ENCODE measurements at regions not wholly inside any gene's neighbourhood (a gene's known extent, or its start where the extent isn't known, plus 50 kb on each side); places are given as distances from the start of the nearest gene placed in this dataset.

DNA sequence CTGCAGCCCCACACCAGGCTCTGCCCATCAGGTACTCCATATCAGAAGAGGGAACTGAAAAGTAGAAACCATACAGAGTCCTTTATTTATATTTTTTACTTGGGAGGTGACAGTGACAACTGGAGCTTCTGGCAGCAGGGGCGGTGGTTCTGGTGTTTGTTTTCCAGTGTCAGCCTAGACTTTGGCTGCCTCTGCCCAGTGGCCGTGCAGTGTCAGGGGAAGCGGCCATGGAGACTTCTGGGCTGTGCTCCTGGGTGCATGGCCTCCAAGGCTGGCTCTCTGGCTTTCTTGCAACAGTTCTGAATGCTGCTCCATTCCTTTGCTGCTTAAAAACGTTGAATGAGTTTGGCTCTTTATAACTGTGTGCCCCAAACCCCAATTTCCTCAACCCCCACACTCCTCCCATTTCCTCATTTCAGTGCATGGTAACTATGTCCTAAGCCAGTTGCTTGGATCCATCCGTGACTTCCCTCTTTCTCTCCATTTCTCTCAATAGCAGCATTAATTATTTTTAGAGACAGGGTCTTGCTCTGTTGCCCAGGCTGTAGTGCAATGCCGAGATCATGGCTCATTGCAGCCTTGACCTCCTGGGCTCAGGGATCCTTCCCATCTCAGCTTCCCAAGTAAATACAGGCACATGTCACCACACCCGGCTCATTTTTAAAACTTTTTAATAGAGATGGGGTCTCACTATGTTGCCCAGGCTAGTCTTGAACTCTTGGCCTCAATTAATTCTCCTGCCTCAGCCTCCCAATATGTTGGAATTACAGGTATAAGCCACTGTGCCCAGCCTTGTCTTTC, 141.1 kb upstream of the SGK1 start:
- no peak for DNase-seq (ENCODE audit: low read depth, low spot score)

DNA sequence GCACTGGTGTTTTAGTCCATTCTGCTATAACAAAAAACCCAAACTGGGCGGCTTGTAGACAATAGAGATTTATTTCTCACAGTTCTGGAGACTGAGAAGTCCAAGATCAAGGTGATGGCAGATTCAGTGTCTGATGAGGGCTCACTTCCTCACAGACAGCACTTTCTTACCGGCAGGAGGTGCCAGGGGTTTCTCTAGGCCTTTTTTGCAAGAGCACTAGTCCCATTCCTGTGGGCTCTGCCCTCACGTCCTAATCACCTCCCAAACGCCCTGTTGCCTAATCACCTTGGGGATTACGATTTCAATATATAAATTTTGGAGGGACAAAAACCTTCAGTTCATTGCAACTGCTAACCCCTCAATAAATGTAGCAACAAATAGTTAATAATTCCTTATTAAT, 140.0 kb upstream of the SGK1 start:
- no peak for DNase-seq (ENCODE audit: low read depth, low spot score)

GRCh38 chr6:134456226-134456625, 138.3 kb upstream of the SGK1 start:
- DNase-seq (ENCODE audit: low read depth, low spot score), result no peak

- no peak for DNase-seq (ENCODE audit: low read depth, low spot score)
These were observed 137.4 kb upstream of the SGK1 start for GRCh38 chr6:134455319-134455718.

- DNase-seq (ENCODE audit: low read depth, low spot score), result no peak
These were observed 136.9 kb upstream of the SGK1 start for GRCh38 chr6:134454794-134455193.

- DNase-seq (ENCODE audit: low read depth, low spot score), result no peak
These were observed 136.0 kb upstream of the SGK1 start for GRCh38 chr6:134453792-134454510.

- DNase-seq (ENCODE audit: low read depth, low spot score), result no peak
These were observed 135.0 kb upstream of the SGK1 start for GRCh38 chr6:134452906-134453305.

- no peak for DNase-seq (ENCODE audit: low read depth, low spot score)
These were observed 133.6 kb upstream of the SGK1 start for GRCh38 chr6:134451529-134451928.

DNA sequence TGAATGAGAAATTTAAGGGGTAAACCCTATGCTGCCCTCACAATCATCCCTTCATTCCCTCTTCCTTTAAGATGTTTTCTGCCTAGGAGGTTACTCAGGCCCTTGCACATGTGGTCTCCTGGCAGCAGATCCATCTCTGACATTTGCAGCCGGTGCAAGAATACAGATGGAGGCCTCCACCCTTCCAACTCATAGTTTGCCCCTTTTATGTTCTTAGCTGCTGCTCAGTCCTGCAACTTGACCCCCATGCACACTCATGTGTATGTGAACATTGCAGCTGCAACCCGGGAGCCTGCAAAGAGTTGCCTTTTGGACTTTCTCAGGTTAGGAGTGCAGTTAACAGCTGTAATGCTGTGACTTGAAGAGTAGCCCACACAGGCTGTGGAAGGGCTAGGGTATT, 131.9 kb upstream of the SGK1 start:
- no peak for DNase-seq (ENCODE audit: low read depth, low spot score)

DNA sequence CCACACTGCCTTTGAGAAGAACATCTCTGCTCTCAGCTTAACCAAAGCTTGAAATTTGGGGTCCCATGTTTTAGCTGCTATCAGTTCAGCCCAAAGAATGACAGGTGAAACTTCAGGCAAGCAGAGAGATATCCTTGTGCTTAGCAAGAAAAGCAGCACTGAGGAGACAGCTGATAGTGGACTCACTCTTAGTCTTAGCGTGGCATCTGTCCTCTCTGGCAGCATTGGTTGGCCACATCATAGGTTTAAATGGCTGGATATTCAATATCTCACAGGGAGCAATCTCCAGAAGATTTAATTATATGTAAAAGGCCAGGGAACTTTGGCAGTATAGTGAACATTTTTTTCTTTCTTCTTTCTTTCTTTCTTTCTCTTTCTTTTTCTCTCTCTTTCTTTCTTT, 131.1 kb upstream of the SGK1 start:
- no peak for DNase-seq (ENCODE audit: low read depth, low spot score)

DNA sequence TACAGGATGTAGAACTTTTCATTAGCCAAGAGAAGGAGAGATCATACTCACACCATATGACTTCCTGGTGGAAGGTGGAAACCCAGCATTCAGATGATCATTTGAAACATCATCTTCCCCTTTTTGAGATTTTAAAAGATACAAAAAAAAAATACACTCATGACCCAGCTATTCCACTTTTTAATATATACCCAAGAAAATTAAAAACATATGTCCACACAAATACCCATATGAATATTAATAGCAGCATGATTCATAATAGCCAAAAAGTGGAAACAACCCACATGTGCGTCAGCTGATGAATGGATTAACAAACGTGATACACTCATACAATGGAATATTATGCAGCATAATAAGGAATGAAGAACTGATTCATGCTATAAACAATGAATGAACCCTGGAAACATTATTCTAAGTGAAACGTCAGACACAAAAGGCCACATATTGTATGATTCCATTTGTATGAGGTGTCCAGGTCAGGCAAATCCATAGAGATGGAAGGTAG, 130.0 kb upstream of the SGK1 start:
- DNase-seq (ENCODE audit: low read depth, low spot score), result no peak

GRCh38 chr6:134447423-134447822, 129.5 kb upstream of the SGK1 start:
- DNase-seq (ENCODE audit: low read depth, low spot score), result no peak

DNA sequence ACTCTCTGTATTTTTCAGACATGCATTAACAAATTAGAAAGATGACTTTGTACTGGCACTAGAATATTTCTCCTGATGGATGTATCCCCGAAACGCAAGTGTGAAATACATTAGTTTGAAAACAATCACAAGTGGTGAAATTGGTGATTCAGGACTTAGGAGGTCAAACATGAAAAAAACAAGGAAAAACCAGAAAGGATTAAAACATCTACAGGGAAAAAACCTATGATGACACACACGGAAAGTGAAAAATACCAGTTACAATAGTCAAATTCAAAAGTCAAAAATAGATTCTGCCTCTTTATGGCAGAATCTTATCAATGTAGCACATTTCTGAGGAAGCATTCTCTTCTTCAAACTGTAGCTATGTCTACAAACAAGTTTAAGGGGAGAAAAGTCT, 129.0 kb upstream of the SGK1 start:
- DNase-seq (ENCODE audit: low read depth, low spot score), result no peak

DNA sequence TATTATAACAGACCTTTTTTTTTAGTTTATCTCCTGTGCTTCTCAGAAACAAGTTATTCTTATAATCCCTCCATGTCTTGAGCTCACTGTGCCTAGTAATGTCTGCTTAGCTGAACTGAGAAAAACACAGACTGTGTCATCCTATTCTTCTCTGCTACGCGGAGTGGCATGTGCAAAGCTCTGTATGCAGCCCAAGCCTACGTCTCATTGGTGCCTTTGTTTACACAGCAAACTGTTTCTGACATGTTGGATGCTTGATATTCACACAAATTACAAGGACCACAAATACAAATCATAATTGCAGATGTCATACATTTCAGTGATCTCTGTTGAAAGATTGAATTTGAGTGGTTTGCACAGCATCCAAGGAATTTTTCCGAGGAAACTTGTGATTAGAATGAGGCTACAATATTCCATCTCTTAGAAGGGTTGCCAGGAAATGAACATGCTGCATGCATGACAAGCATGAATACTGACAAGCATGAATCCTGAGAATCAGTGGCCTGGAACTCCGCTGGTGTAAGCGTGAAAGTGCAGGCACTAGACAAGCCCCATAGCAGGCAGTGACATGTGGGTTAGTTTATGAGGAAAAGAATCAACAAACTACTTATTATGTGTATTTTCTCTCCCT, 128.4 kb upstream of the SGK1 start:
- no peak for DNase-seq (ENCODE audit: low read depth, low spot score)

DNA sequence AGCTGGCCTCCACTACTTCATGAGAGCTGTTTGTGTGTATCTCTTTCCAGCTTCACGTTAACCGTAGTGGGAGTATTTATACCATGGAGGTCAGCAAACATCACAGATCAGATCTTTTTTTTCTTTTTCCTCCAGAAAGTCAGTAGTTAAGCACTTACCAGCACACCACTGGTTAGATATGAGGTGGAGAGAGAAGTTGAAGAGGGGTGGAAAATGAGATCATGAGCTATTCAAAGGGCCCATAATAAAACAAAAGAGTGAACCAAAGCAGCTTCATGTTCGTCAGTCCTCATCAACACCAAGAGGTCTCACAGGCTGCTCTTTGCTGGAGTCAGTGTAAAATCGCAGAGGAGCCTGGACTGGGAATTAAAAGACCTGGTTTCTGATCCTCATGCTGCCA, 125.1 kb upstream of the SGK1 start:
- no peak for DNase-seq (ENCODE audit: low read depth, low spot score)

DNA sequence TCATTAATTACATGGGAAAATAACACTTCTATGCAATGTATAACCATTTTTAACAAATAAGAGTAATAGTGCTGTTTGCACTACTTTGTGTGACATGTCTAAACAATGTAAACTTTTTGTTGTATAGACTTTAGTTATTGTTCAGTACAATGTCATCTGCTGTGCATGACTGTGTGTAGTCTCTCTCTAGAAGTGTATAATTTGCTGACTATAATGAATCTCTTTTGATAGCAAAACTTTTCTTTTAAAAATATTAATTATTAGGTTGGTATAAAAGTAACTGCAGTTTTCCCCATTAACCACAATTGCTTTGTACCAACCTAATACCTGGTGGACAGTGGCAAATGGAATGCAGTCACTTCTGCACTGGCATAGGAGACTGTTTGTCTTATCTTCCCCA, 124.2 kb upstream of the SGK1 start:
- no peak for DNase-seq (ENCODE audit: low read depth, low spot score)

DNA sequence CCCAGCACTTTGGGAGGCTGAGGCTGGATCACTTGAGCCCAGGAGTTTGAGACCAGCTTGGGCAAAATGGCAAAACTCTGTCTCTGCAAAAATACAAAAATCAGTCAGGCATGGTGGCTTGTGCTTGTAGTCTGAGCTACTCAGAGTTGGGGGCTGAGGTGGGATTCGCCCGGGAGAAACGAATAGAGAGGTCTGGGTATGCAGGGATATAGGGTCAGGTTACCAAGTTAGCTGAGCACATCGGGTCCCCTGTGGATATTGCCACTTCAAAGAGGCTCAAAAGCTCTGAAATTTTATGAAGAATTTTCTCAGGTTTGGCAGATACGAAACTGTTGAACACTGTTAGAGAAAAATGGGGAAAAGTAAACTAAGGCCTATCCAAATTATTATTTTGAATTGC, 120.9 kb upstream of the SGK1 start:
- DNase-seq (ENCODE audit: low read depth, low spot score), result no peak

- no peak for DNase-seq (ENCODE audit: low read depth, low spot score)
These were observed 119.5 kb upstream of the SGK1 start for GRCh38 chr6:134437376-134437775.

GRCh38 chr6:134436950-134437349, 119.0 kb upstream of the SGK1 start:
- DNase-seq (ENCODE audit: low read depth, low spot score), result no peak

- DNase-seq (ENCODE audit: low read depth, low spot score), result no peak
These were observed 118.4 kb upstream of the SGK1 start for GRCh38 chr6:134436281-134436815.

- DNase-seq (ENCODE audit: low read depth, low spot score), result no peak
These were observed 117.9 kb upstream of the SGK1 start for GRCh38 chr6:134435814-134436280.
